WTC11 (cell line): ENCODE measurements at regions not wholly inside any gene's neighbourhood (a gene's known extent, or its start where the extent isn't known, plus 50 kb on each side); places are given as distances from the start of the nearest gene placed in this dataset.

Experiments used
- ATAC-seq: fragments of 200-7000 bp; cut with Tn5 transposase; 2 replicates; pipeline ENCODE4 v1.10.0; 2021; ENCODE audit warnings: mild to moderate bottlenecking, moderate library complexity
- CTCF ChIA-PET: fragments of 300-600 bp; sonication (Branson Sonifier 250); formaldehyde crosslinking; loops from one replicate; lab custom pipeline; 2021; ENCODE audit warnings: antibody characterized with exemption; lab: Charles Lee
- POLR2A ChIA-PET: fragments of 350-600 bp; sonication (Branson Sonifier 250); formaldehyde crosslinking; loops from one replicate; lab custom pipeline; 2021; ENCODE audit warnings: antibody characterized with exemption; lab: Charles Lee
- DNase-seq: peaks from one replicate; pipeline ENCODE4 v3.0.0; 2021; ENCODE audit warnings: low spot score
- H3K27ac Mint-ChIP-seq: 2 replicates; pipeline ENCODE4 v1.8.0; 2021; ENCODE audit warnings: mixed read lengths
- H3K27me3 Mint-ChIP-seq: 2 replicates; pipeline ENCODE4 v1.8.0; 2021; ENCODE audit warnings: low read depth, mild to moderate bottlenecking, moderate library complexity, mixed read lengths
- H3K36me3 Mint-ChIP-seq: 2 replicates; pipeline ENCODE4 v1.8.0; 2021; ENCODE audit warnings: mixed read lengths
- H3K4me1 Mint-ChIP-seq: 2 replicates; pipeline ENCODE4 v1.8.0; 2022; ENCODE audit warnings: mixed read lengths
- H3K4me3 Mint-ChIP-seq: 2 replicates; pipeline ENCODE4 v1.8.0; 2021; ENCODE audit warnings: mild to moderate bottlenecking, moderate library complexity, mixed read lengths
- H3K9me3 Mint-ChIP-seq: 2 replicates; pipeline ENCODE4 v1.8.0; 2021; ENCODE audit warnings: mixed read lengths
- CREB1 ChIP-seq: sonication (generic); formaldehyde crosslinking; IDR thresholded peaks from 2 replicates; pipeline ENCODE4 v1.8.0; 2023; ENCODE audit warnings: mild to moderate bottlenecking, missing genetic modification reagents
- EMX1 ChIP-seq: fragments of 250-450 bp; sonication (Bioruptor Pico); IDR thresholded peaks from 2 replicates; pipeline ENCODE4 v1.8.0; 2021; ENCODE audit warnings: mild to moderate bottlenecking
- ETV6 ChIP-seq: sonication (generic); formaldehyde crosslinking; IDR thresholded peaks from 2 replicates; pipeline ENCODE4 v1.8.1; 2022; ENCODE audit warnings: mild to moderate bottlenecking, missing genetic modification reagents
- FOXK1 ChIP-seq: sonication (generic); formaldehyde crosslinking; IDR thresholded peaks from 2 replicates; pipeline ENCODE4 v1.8.0; 2022; ENCODE audit warnings: mild to moderate bottlenecking, moderate library complexity, missing genetic modification reagents
- HMGA2 ChIP-seq: fragments of 250-450 bp; sonication (Bioruptor Pico); IDR thresholded peaks from 2 replicates; pipeline ENCODE4 v1.4.0; 2021; ENCODE audit warnings: mild to moderate bottlenecking, moderate library complexity
- IRF2 ChIP-seq: sonication (generic); formaldehyde crosslinking; IDR thresholded peaks from 2 replicates; pipeline ENCODE4 v1.8.0; 2022; ENCODE audit warnings: low read depth, missing genetic modification reagents, borderline replicate concordance
- MXD4 ChIP-seq: fragments of 250-450 bp; sonication (Bioruptor Pico); IDR thresholded peaks from 2 replicates; pipeline ENCODE4 v1.8.0; 2021; ENCODE audit warnings: mild to moderate bottlenecking, moderate library complexity, borderline replicate concordance
- NFE2L1 ChIP-seq: sonication (generic); formaldehyde crosslinking; IDR thresholded peaks from 2 replicates; pipeline ENCODE4 v1.8.1; 2023; ENCODE audit warnings: missing genetic modification reagents
- NR2C2 ChIP-seq: sonication (generic); formaldehyde crosslinking; IDR thresholded peaks from 2 replicates; pipeline ENCODE4 v1.8.0; 2022; ENCODE audit warnings: mild to moderate bottlenecking, missing genetic modification reagents
- TCF7 ChIP-seq: sonication (generic); formaldehyde crosslinking; IDR thresholded peaks from 2 replicates; pipeline ENCODE4 v1.8.0; 2022; ENCODE audit warnings: mild to moderate bottlenecking, low read depth, missing genetic modification reagents, moderate library complexity
- ZNF138 ChIP-seq: sonication (generic); formaldehyde crosslinking; conservative IDR thresholded peaks from 2 replicates; pipeline ENCODE4 v1.8.1; 2022; ENCODE audit warnings: mild to moderate bottlenecking, moderate library complexity, missing genetic modification reagents
- ZNF396 ChIP-seq: fragments of 250-450 bp; sonication (Bioruptor Pico); IDR thresholded peaks from 2 replicates; pipeline ENCODE4 v1.8.0; 2021; ENCODE audit warnings: mild to moderate bottlenecking, moderate library complexity, borderline replicate concordance
- TF ChIP-seq, protein P1 (sequence below): sonication (generic); formaldehyde crosslinking; IDR thresholded peaks from 2 replicates; pipeline ENCODE4 v1.8.1; 2023; ENCODE audit warnings: mild to moderate bottlenecking, missing genetic modification reagents
- TF ChIP-seq, protein P2 (sequence below): fragments of 250-450 bp; sonication (Bioruptor Pico); IDR thresholded peaks from 2 replicates; pipeline ENCODE4 v1.9.0; 2021; ENCODE audit warnings: mild to moderate bottlenecking
- TF ChIP-seq, protein P3 (sequence below): sonication (generic); formaldehyde crosslinking; IDR thresholded peaks from 2 replicates; pipeline ENCODE4 v1.8.1; 2022; ENCODE audit warnings: low read depth, mild to moderate bottlenecking, moderate library complexity, missing genetic modification reagents, borderline replicate concordance
- TF ChIP-seq, protein P4 (sequence below): fragments of 200-600 bp; IDR thresholded peaks from 2 replicates; pipeline ENCODE4 v1.8.0; 2022; ENCODE audit warnings: antibody characterized with exemption
- TF ChIP-seq, protein P5 (sequence below): fragments of 250-450 bp; sonication (Bioruptor Pico); IDR thresholded peaks from 2 replicates; pipeline ENCODE4 v1.8.0; 2021; ENCODE audit warnings: mild to moderate bottlenecking
- TF ChIP-seq, protein P6 (sequence below): sonication (generic); formaldehyde crosslinking; IDR thresholded peaks from 2 replicates; pipeline ENCODE4 v1.8.1; 2023; ENCODE audit warnings: mild to moderate bottlenecking, missing genetic modification reagents, borderline replicate concordance
- TF ChIP-seq, protein P7 (sequence below): sonication (generic); formaldehyde crosslinking; IDR thresholded peaks from 2 replicates; pipeline ENCODE4 v1.8.1; 2022; ENCODE audit warnings: mild to moderate bottlenecking, moderate library complexity, missing genetic modification reagents

DNA sequence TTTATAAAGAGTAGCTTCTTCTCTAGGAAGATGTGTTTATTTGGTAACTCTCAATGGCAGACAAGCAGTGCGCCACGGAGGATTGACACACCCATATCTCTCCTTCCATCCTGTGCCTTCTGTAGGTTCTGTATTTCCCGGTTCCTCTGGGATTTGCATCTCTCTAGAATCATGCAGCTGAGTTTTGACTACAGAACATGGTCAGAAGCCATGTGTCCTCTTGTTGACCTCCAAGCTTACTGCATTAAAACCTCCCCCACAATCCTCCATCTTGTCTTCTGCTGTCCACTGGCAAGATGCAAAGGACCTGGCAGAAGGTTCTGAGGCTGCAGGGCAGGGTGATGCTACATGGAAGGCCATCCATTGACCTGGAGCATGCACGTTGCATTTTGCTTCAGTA is 482.0 kb downstream of the DMRT2 start (continued):
- TF ChIP-seq, protein P1, sequence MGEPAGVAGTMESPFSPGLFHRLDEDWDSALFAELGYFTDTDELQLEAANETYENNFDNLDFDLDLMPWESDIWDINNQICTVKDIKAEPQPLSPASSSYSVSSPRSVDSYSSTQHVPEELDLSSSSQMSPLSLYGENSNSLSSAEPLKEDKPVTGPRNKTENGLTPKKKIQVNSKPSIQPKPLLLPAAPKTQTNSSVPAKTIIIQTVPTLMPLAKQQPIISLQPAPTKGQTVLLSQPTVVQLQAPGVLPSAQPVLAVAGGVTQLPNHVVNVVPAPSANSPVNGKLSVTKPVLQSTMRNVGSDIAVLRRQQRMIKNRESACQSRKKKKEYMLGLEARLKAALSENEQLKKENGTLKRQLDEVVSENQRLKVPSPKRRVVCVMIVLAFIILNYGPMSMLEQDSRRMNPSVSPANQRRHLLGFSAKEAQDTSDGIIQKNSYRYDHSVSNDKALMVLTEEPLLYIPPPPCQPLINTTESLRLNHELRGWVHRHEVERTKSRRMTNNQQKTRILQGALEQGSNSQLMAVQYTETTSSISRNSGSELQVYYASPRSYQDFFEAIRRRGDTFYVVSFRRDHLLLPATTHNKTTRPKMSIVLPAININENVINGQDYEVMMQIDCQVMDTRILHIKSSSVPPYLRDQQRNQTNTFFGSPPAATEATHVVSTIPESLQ (CRISPR knock-in tag), result no peak
- TF ChIP-seq, all 79 proteins: peak for 0

DNA sequence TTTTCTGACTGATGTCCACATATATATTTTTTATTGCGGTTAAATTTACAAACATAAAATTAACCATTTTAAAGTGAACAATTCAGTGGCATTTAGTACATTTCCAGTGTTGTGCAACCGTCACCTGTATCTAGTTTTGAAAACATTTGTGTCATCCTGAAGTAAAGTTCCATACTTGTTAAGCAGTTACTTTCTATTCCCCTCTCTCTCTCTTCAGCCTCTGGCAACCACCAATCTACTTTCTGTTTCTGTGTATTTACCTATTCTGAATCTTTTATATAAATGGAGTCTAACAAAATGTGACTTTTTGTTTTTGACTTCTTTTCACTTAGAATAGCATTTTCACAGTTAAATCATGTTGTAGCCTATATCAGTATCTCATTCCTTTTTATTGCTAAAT is 480.1 kb upstream of the SMARCA2 start:
- DNase-seq (no peak), ATAC-seq (no peak)
- no peak overlapping the region for H3K27ac Mint-ChIP-seq
- TF ChIP-seq, protein P2, sequence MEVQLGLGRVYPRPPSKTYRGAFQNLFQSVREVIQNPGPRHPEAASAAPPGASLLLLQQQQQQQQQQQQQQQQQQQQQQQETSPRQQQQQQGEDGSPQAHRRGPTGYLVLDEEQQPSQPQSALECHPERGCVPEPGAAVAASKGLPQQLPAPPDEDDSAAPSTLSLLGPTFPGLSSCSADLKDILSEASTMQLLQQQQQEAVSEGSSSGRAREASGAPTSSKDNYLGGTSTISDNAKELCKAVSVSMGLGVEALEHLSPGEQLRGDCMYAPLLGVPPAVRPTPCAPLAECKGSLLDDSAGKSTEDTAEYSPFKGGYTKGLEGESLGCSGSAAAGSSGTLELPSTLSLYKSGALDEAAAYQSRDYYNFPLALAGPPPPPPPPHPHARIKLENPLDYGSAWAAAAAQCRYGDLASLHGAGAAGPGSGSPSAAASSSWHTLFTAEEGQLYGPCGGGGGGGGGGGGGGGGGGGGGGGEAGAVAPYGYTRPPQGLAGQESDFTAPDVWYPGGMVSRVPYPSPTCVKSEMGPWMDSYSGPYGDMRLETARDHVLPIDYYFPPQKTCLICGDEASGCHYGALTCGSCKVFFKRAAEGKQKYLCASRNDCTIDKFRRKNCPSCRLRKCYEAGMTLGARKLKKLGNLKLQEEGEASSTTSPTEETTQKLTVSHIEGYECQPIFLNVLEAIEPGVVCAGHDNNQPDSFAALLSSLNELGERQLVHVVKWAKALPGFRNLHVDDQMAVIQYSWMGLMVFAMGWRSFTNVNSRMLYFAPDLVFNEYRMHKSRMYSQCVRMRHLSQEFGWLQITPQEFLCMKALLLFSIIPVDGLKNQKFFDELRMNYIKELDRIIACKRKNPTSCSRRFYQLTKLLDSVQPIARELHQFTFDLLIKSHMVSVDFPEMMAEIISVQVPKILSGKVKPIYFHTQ (CRISPR knock-in tag), result no peak
- TF ChIP-seq MXD4 (CRISPR knock-in tag) (no peak), FOXK1 (no peak), EMX1 (CRISPR knock-in tag) (no peak), ZNF138 (CRISPR knock-in tag) (no peak), CREB1 (CRISPR knock-in tag) (no peak), NFE2L1 (CRISPR knock-in tag) (no peak), ZNF396 (no peak), TCF7 (CRISPR knock-in tag) (no peak), NR2C2 (CRISPR knock-in tag) (no peak), IRF2 (CRISPR knock-in tag) (no peak), ETV6 (no peak), HMGA2 (CRISPR knock-in tag) (no peak)
- TF ChIP-seq, protein P3, sequence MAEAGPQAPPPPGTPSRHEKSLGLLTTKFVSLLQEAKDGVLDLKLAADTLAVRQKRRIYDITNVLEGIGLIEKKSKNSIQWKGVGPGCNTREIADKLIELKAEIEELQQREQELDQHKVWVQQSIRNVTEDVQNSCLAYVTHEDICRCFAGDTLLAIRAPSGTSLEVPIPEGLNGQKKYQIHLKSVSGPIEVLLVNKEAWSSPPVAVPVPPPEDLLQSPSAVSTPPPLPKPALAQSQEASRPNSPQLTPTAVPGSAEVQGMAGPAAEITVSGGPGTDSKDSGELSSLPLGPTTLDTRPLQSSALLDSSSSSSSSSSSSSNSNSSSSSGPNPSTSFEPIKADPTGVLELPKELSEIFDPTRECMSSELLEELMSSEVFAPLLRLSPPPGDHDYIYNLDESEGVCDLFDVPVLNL, result no peak
- TF ChIP-seq, protein P4, sequence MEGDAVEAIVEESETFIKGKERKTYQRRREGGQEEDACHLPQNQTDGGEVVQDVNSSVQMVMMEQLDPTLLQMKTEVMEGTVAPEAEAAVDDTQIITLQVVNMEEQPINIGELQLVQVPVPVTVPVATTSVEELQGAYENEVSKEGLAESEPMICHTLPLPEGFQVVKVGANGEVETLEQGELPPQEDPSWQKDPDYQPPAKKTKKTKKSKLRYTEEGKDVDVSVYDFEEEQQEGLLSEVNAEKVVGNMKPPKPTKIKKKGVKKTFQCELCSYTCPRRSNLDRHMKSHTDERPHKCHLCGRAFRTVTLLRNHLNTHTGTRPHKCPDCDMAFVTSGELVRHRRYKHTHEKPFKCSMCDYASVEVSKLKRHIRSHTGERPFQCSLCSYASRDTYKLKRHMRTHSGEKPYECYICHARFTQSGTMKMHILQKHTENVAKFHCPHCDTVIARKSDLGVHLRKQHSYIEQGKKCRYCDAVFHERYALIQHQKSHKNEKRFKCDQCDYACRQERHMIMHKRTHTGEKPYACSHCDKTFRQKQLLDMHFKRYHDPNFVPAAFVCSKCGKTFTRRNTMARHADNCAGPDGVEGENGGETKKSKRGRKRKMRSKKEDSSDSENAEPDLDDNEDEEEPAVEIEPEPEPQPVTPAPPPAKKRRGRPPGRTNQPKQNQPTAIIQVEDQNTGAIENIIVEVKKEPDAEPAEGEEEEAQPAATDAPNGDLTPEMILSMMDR, result no peak
- TF ChIP-seq, protein P5, sequence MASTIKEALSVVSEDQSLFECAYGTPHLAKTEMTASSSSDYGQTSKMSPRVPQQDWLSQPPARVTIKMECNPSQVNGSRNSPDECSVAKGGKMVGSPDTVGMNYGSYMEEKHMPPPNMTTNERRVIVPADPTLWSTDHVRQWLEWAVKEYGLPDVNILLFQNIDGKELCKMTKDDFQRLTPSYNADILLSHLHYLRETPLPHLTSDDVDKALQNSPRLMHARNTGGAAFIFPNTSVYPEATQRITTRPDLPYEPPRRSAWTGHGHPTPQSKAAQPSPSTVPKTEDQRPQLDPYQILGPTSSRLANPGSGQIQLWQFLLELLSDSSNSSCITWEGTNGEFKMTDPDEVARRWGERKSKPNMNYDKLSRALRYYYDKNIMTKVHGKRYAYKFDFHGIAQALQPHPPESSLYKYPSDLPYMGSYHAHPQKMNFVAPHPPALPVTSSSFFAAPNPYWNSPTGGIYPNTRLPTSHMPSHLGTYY, result no peak
- TF ChIP-seq, protein P1 (CRISPR knock-in tag), result no peak
- TF ChIP-seq, protein P6, sequence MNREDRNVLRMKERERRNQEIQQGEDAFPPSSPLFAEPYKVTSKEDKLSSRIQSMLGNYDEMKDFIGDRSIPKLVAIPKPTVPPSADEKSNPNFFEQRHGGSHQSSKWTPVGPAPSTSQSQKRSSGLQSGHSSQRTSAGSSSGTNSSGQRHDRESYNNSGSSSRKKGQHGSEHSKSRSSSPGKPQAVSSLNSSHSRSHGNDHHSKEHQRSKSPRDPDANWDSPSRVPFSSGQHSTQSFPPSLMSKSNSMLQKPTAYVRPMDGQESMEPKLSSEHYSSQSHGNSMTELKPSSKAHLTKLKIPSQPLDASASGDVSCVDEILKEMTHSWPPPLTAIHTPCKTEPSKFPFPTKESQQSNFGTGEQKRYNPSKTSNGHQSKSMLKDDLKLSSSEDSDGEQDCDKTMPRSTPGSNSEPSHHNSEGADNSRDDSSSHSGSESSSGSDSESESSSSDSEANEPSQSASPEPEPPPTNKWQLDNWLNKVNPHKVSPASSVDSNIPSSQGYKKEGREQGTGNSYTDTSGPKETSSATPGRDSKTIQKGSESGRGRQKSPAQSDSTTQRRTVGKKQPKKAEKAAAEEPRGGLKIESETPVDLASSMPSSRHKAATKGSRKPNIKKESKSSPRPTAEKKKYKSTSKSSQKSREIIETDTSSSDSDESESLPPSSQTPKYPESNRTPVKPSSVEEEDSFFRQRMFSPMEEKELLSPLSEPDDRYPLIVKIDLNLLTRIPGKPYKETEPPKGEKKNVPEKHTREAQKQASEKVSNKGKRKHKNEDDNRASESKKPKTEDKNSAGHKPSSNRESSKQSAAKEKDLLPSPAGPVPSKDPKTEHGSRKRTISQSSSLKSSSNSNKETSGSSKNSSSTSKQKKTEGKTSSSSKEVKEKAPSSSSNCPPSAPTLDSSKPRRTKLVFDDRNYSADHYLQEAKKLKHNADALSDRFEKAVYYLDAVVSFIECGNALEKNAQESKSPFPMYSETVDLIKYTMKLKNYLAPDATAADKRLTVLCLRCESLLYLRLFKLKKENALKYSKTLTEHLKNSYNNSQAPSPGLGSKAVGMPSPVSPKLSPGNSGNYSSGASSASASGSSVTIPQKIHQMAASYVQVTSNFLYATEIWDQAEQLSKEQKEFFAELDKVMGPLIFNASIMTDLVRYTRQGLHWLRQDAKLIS, result no peak
- TF ChIP-seq, protein P7, sequence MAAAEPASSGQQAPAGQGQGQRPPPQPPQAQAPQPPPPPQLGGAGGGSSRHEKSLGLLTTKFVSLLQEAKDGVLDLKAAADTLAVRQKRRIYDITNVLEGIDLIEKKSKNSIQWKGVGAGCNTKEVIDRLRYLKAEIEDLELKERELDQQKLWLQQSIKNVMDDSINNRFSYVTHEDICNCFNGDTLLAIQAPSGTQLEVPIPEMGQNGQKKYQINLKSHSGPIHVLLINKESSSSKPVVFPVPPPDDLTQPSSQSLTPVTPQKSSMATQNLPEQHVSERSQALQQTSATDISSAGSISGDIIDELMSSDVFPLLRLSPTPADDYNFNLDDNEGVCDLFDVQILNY (CRISPR knock-in tag), result no peak
- peaks cover 4% of the 10 kb centered on the region for H3K9me3 Mint-ChIP-seq
- H3K27me3 Mint-ChIP-seq, result no peaks in the 10 kb centered on the region
- H3K4me1 Mint-ChIP-seq, result no peaks in the 10 kb centered on the region
- no peaks in the 10 kb centered on the region for H3K36me3 Mint-ChIP-seq
- ChIA-PET CTCF (no interaction called here), POLR2A (no interaction called here)
- H3K4me3 Mint-ChIP-seq, result no peak overlapping the region
